Neural cell (in vitro differentiated cells): ENCODE measurements at regions not wholly inside any gene's neighbourhood (a gene's known extent, or its start where the extent isn't known, plus 50 kb on each side); places are given as distances from the start of the nearest gene placed in this dataset.

ENCODE experiments used
- H2AFZ ChIP-seq: fragments of 200-600, 300-800 bp; sonication (generic), shearing (Covaris generic); 2 replicates; pipeline ENCODE4 v1.6.0; 2014; ENCODE audit warnings: low read depth, mild to moderate bottlenecking, antibody characterized with exemption, low read length, moderate library complexity
- H3F3A ChIP-seq: fragments of 200-600 bp; shearing (Covaris generic); 2 replicates; pipeline ENCODE4 v1.6.1; 2016; ENCODE audit warnings: mild to moderate bottlenecking, moderate library complexity, mixed read lengths, antibody characterized with exemption, low read length; ENCODE audit not compliant: insufficient read depth, poor library complexity, severe bottlenecking
- H3K27ac ChIP-seq: fragments of 200-600, 300-800 bp; sonication (generic), shearing (Covaris generic); 2 replicates; pipeline ENCODE4 v1.5.1; 2014; ENCODE audit warnings: mild to moderate bottlenecking, low read length, moderate library complexity
- H3K27me3 ChIP-seq: fragments of 300-800, 200-600 bp; sonication (generic), shearing (Covaris generic); 2 replicates; pipeline ENCODE4 v1.6.0; 2014; ENCODE audit warnings: mild to moderate bottlenecking, low read depth, low read length, moderate library complexity; ENCODE audit not compliant: insufficient read depth
- H3K36me3 ChIP-seq: fragments of 300-800, 200-600 bp; sonication (generic), shearing (Covaris generic); 2 replicates; pipeline ENCODE4 v1.5.1; 2014; ENCODE audit warnings: mild to moderate bottlenecking, antibody characterized with exemption, low read length, moderate library complexity; ENCODE audit not compliant: insufficient read depth
- H3K4me2 ChIP-seq: fragments of 300-800, 200-600 bp; sonication (generic), shearing (Covaris generic); 2 replicates; pipeline ENCODE4 v1.6.0; 2014; ENCODE audit warnings: mild to moderate bottlenecking, low read length
- H3K4me3 ChIP-seq: fragments of 300-800, 200-600 bp; sonication (generic), shearing (Covaris generic); 2 replicates; pipeline ENCODE4 v1.5.1; 2014; ENCODE audit warnings: mild to moderate bottlenecking, low read length, moderate library complexity
- H3K79me2 ChIP-seq: fragments of 200-600 bp; shearing (Covaris generic); replicated peaks from 2 replicates; pipeline ENCODE4 v1.6.0; 2014; ENCODE audit warnings: mild to moderate bottlenecking, low read length, moderate library complexity; ENCODE audit not compliant: insufficient read depth
- H3K9ac ChIP-seq: fragments of 300-800, 200-600 bp; sonication (generic), shearing (Covaris generic); 2 replicates; pipeline ENCODE4 v1.6.1; 2016; ENCODE audit warnings: mild to moderate bottlenecking, low read length, mixed read lengths
- H3K9me2 ChIP-seq: fragments of 200-600 bp; shearing (Covaris generic); 2 replicates; pipeline ENCODE4 v1.6.1; 2016; ENCODE audit warnings: mild to moderate bottlenecking, low read length, mixed read lengths; ENCODE audit not compliant: insufficient read depth
- H3K9me3 ChIP-seq: fragments of 200-600, 300-800 bp; sonication (generic), shearing (Covaris generic); 2 replicates; pipeline ENCODE4 v1.6.1; 2016; ENCODE audit warnings: mild to moderate bottlenecking, mixed run types, low read length, moderate library complexity, mixed read lengths
- H4K20me1 ChIP-seq: fragments of 200-600 bp; shearing (Covaris generic); 2 replicates; pipeline ENCODE4 v1.6.1; 2016; ENCODE audit warnings: mild to moderate bottlenecking, mixed run types; ENCODE audit not compliant: insufficient read depth
- CTCF ChIP-seq: fragments of 450-650 bp; IDR thresholded peaks from 2 replicates; pipeline ENCODE4 v1.5.1; 2014; ENCODE audit warnings: antibody characterized with exemption, mild to moderate bottlenecking, moderate library complexity; ENCODE audit not compliant: poor library complexity, severe bottlenecking
- EP300 ChIP-seq: fragments of 450-650 bp; conservative IDR thresholded peaks from 2 replicates; pipeline ENCODE4 v1.6.1; 2014; ENCODE audit warnings: antibody characterized with exemption, mild to moderate bottlenecking, moderate library complexity; ENCODE audit not compliant: poor library complexity, severe bottlenecking
- EZH2 ChIP-seq: fragments of 200-600, 300-800 bp; shearing (Covaris generic), sonication (generic); IDR thresholded peaks from 2 replicates; pipeline ENCODE4 v1.6.1; 2014; ENCODE audit warnings: antibody characterized with exemption, low read length, borderline replicate concordance, mild to moderate bottlenecking; ENCODE audit not compliant: insufficient read depth, poor library complexity, severe bottlenecking
- MXI1 ChIP-seq: fragments of 450-650 bp; conservative IDR thresholded peaks from 2 replicates; pipeline ENCODE4 v1.6.1; 2014; ENCODE audit warnings: antibody characterized with exemption, mild to moderate bottlenecking; ENCODE audit not compliant: poor library complexity, severe bottlenecking
- POLR2AphosphoS5 ChIP-seq: IDR thresholded peaks from 2 replicates; pipeline ENCODE4 v1.6.1; 2012
- RAD21 ChIP-seq: fragments of 450-650 bp; conservative IDR thresholded peaks from 2 replicates; pipeline ENCODE4 v1.6.1; 2014; ENCODE audit warnings: antibody characterized with exemption, mild to moderate bottlenecking, moderate library complexity
- REST ChIP-seq: IDR thresholded peaks from 2 replicates; pipeline ENCODE4 v1.6.1; 2012; ENCODE audit warnings: borderline replicate concordance
- SMC3 ChIP-seq: fragments of 450-650 bp; conservative IDR thresholded peaks from 2 replicates; pipeline ENCODE4 v1.6.1; 2014; ENCODE audit warnings: antibody characterized with exemption, mild to moderate bottlenecking, moderate library complexity; ENCODE audit not compliant: poor library complexity
- TAF1 ChIP-seq: IDR thresholded peaks from 2 replicates; pipeline ENCODE4 v1.6.1; 2012; ENCODE audit warnings: low read depth

GRCh38 chr1:168945870-168946269, 160.6 kb upstream of the ATP1B1 start:
- H3F3A ChIP-seq: no peaks in the 10 kb centered on the region
- no peaks in the 10 kb centered on the region for H3K36me3 ChIP-seq
- no peaks in the 10 kb centered on the region for H4K20me1 ChIP-seq
- no peak overlapping the region for H3K4me3 ChIP-seq
- H3K27me3 ChIP-seq: no peaks in the 10 kb centered on the region
- no peak overlapping the region for H2AFZ ChIP-seq
- no peak overlapping the region for H3K27ac ChIP-seq
- H3K4me2 ChIP-seq: no peak overlapping the region
- H3K9me2 ChIP-seq: no peaks in the 10 kb centered on the region
- TF ChIP-seq TAF1 (no peak), EZH2 (no peak), REST (no peak), POLR2AphosphoS5 (no peak), CTCF (no peak), EP300 (no peak), MXI1 (no peak)
- H3K9ac ChIP-seq: no peak overlapping the region
- no peaks in the 10 kb centered on the region for H3K9me3 ChIP-seq
- no peaks in the 10 kb centered on the region for H3K79me2 ChIP-seq

GRCh38 chr1:168947041-168947440, 159.4 kb upstream of the ATP1B1 start:
- Histone ChIP-seq H3K9me2 (no peaks in the 10 kb centered on the region), H3K27ac (no peak overlapping the region), H3K4me3 (no peak overlapping the region), H2AFZ (no peak overlapping the region), H3F3A (no peaks in the 10 kb centered on the region), H3K79me2 (no peaks in the 10 kb centered on the region), H3K9ac (no peak overlapping the region), H3K27me3 (no peaks in the 10 kb centered on the region), H3K9me3 (no peaks in the 10 kb centered on the region), H3K4me2 (no peak overlapping the region), H4K20me1 (no peaks in the 10 kb centered on the region), H3K36me3 (no peaks in the 10 kb centered on the region)
- TF ChIP-seq CTCF (no peak), REST (no peak), EZH2 (no peak), EP300 (no peak), TAF1 (no peak), MXI1 (no peak), POLR2AphosphoS5 (no peak), RAD21 (no peak), SMC3 (no peak)
